Loucy (cell line): ENCODE measurements at regions not wholly inside any gene's neighbourhood (a gene's known extent, or its start where the extent isn't known, plus 50 kb on each side); places are given as distances from the start of the nearest gene placed in this dataset.

Source experiments
- H2AFZ ChIP-seq: fragments of 200-600 bp; sonication (generic); 2 replicates; pipeline ENCODE4 v1.6.0; 2016; ENCODE audit warnings: antibody characterized with exemption, mild to moderate bottlenecking, low read length, moderate library complexity
- H3F3A ChIP-seq: fragments of 200-600 bp; 2 replicates; pipeline ENCODE4 v1.6.0; 2016; ENCODE audit warnings: antibody characterized with exemption, low read depth, mild to moderate bottlenecking
- H3K27me3 ChIP-seq: fragments of 200-600 bp; sonication (generic); 2 replicates; pipeline ENCODE4 v1.6.1; 2014; ENCODE audit warnings: low read length, mild to moderate bottlenecking; ENCODE audit not compliant: insufficient read depth, poor library complexity, severe bottlenecking
- H3K36me3 ChIP-seq: fragments of 200-600 bp; sonication (generic); 2 replicates; pipeline ENCODE4 v1.6.1; 2016; ENCODE audit warnings: low read length; ENCODE audit not compliant: insufficient read depth
- H3K4me1 ChIP-seq: fragments of 200-600 bp; sonication (generic); 2 replicates; pipeline ENCODE4 v1.5.1; 2014; ENCODE audit warnings: low read length, mild to moderate bottlenecking; ENCODE audit not compliant: insufficient read depth, poor library complexity, severe bottlenecking
- H3K4me2 ChIP-seq: fragments of 200-600 bp; sonication (generic); 2 replicates; pipeline ENCODE4 v1.6.0; 2014; ENCODE audit warnings: antibody characterized with exemption, low read length, low read depth, mild to moderate bottlenecking; ENCODE audit not compliant: poor library complexity, severe bottlenecking
- H3K4me3 ChIP-seq: fragments of 200-600 bp; sonication (generic); 2 replicates; pipeline ENCODE4 v1.5.1; 2014; ENCODE audit warnings: low read length, mild to moderate bottlenecking, mixed read lengths; ENCODE audit not compliant: poor library complexity, severe bottlenecking
- H3K79me2 ChIP-seq: fragments of 200-600 bp; sonication (generic); 2 replicates; pipeline ENCODE4 v1.6.1; 2014; ENCODE audit warnings: low read length; ENCODE audit not compliant: insufficient read depth
- H3K9ac ChIP-seq: fragments of 200-600 bp; sonication (generic); 2 replicates; pipeline ENCODE4 v1.6.0; 2014; ENCODE audit warnings: mild to moderate bottlenecking, low read depth, low read length, moderate library complexity; ENCODE audit not compliant: poor library complexity, severe bottlenecking
- H3K9me2 ChIP-seq: fragments of 200-600 bp; sonication (generic); replicated peaks from 2 replicates; pipeline ENCODE4 v1.6.1; 2016; ENCODE audit warnings: low read depth, low read length, mixed read lengths
- H3K9me3 ChIP-seq: fragments of 200-600 bp; sonication (generic); 2 replicates; pipeline ENCODE4 v1.6.1; 2014; ENCODE audit warnings: mild to moderate bottlenecking, antibody characterized with exemption, low read length, low read depth; ENCODE audit not compliant: insufficient read depth
- H4K20me1 ChIP-seq: fragments of 200-600 bp; sonication (generic); 2 replicates; pipeline ENCODE4 v1.6.0; 2014; ENCODE audit warnings: antibody characterized with exemption, low read length, mild to moderate bottlenecking; ENCODE audit not compliant: insufficient read depth, poor library complexity, severe bottlenecking
- EZH2phosphoT487 ChIP-seq: fragments of 200-600 bp; IDR thresholded peaks from 2 replicates; pipeline ENCODE4 v1.6.1; 2018; ENCODE audit warnings: antibody characterized with exemption, mild to moderate bottlenecking, moderate library complexity, borderline replicate concordance
- TF ChIP-seq, protein P1 (sequence below): fragments of 200-600 bp; sonication (generic); conservative IDR thresholded peaks from 2 replicates; pipeline ENCODE4 v1.5.1; 2014; ENCODE audit warnings: mild to moderate bottlenecking, antibody characterized with exemption, low read length

DNA sequence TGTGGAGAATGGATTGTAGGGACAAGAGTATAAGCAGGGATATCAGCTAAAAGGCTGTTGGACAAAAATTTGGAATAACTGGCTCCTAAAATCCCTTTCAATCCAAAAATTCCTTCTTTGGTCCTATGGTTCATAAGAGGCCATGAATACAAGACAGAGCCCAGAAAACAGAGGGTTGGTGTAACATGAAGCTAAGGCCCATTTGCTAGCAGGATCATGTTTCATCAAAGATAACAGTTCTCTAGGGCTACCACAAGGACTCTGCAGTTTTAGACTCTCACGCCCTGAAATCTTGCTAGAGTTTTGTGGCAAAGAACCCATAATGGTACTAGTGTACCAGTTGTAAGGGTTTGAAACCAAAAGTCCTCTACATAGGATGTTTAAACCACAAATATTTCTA, 327.8 kb upstream of the TBX18 start:
- no peak overlapping the region for H3K9ac ChIP-seq
- no peaks in the 10 kb centered on the region for H3K9me2 ChIP-seq
- H3F3A ChIP-seq: no peaks in the 10 kb centered on the region
- no peak overlapping the region for H3K4me2 ChIP-seq
- H3K79me2 ChIP-seq: no peaks in the 10 kb centered on the region
- H3K36me3 ChIP-seq: no peaks in the 10 kb centered on the region
- H3K4me3 ChIP-seq: no peak overlapping the region
- H4K20me1 ChIP-seq: no peaks in the 10 kb centered on the region
- H3K27me3 ChIP-seq: no peaks in the 10 kb centered on the region
- H2AFZ ChIP-seq: no peak overlapping the region
- TF ChIP-seq, protein P1, sequence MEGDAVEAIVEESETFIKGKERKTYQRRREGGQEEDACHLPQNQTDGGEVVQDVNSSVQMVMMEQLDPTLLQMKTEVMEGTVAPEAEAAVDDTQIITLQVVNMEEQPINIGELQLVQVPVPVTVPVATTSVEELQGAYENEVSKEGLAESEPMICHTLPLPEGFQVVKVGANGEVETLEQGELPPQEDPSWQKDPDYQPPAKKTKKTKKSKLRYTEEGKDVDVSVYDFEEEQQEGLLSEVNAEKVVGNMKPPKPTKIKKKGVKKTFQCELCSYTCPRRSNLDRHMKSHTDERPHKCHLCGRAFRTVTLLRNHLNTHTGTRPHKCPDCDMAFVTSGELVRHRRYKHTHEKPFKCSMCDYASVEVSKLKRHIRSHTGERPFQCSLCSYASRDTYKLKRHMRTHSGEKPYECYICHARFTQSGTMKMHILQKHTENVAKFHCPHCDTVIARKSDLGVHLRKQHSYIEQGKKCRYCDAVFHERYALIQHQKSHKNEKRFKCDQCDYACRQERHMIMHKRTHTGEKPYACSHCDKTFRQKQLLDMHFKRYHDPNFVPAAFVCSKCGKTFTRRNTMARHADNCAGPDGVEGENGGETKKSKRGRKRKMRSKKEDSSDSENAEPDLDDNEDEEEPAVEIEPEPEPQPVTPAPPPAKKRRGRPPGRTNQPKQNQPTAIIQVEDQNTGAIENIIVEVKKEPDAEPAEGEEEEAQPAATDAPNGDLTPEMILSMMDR: no peak
- TF ChIP-seq EZH2phosphoT487: no peak
- H3K4me1 ChIP-seq: no peaks in the 10 kb centered on the region
- no peaks in the 10 kb centered on the region for H3K9me3 ChIP-seq

DNA sequence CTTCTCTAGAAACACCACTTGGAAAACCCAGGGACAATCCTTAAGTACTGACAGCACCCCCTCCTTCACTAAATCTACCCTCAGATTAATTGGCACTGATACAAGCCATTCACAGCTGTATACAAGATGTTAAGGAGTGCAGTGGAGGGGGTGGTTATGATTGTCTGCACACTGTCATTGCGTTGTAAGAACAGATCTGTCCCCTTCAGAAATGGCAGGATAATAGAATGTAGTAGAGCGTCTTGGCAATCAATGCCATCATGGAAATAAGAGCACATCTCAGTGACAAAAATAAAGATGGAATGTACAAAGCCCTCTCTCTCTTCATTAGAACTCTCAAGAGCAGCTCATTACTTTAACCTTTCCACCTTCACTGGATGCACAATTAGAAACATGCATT, 324.9 kb upstream of the TBX18 start:
- Histone ChIP-seq H3F3A (no peaks in the 10 kb centered on the region), H3K4me2 (no peak overlapping the region), H3K4me1 (no peaks in the 10 kb centered on the region), H3K9me2 (no peaks in the 10 kb centered on the region), H4K20me1 (no peaks in the 10 kb centered on the region), H3K27me3 (no peaks in the 10 kb centered on the region), H3K9ac (no peak overlapping the region), H3K36me3 (no peaks in the 10 kb centered on the region), H2AFZ (no peak overlapping the region), H3K4me3 (no peak overlapping the region), H3K79me2 (no peaks in the 10 kb centered on the region), H3K9me3 (no peaks in the 10 kb centered on the region)
- TF ChIP-seq, protein P1: no peak
- TF ChIP-seq EZH2phosphoT487: no peak

DNA sequence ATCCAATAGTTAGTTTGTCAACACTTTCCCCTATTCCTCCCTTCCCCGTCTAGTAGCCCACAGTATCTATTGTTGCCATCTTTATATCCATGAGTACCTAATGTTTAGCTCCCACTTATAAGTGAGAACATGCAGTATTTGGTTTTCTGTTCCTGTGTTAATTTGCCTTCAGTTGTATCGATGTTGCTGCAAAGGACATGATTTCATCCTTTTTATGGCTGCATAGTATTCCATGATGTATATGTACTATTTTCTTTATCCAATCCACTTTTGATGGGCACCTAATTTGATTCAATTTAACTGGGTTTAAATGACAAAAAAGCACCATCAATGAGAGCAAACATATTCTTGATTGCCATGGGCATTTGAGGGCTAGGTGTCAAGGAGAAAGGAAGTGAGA, 321.5 kb upstream of the TBX18 start:
- TF ChIP-seq, protein P1: no peak
- no peak for TF ChIP-seq EZH2phosphoT487
- Histone ChIP-seq H3K27me3 (no peaks in the 10 kb centered on the region), H2AFZ (no peak overlapping the region), H3K9ac (no peak overlapping the region), H3K4me3 (no peak overlapping the region), H3K4me1 (no peaks in the 10 kb centered on the region), H3K79me2 (no peaks in the 10 kb centered on the region), H3F3A (no peaks in the 10 kb centered on the region), H4K20me1 (no peaks in the 10 kb centered on the region), H3K36me3 (no peaks in the 10 kb centered on the region), H3K4me2 (no peak overlapping the region), H3K9me3 (no peaks in the 10 kb centered on the region), H3K9me2 (no peaks in the 10 kb centered on the region)
